Vagina (tissue), 2 donors: ENCODE measurements at regions not wholly inside any gene's neighbourhood (a gene's known extent, or its start where the extent isn't known, plus 50 kb on each side); places are given as distances from the start of the nearest gene placed in this dataset.
"Not testable (repeated sequence)": the region's sequence is repeated elsewhere in the genome, so short reads cannot be mapped to it uniquely, and the experiment has no call there.

Source experiments
- DNase-seq, 2 donors: peaks; one replicate each; pipeline ENCODE4 v3.0.0-alpha.2; 2017; ENCODE audit errors: extremely low spot score in 2 of 2
- H3K27ac ChIP-seq: fragments of 200-600 bp; sonication (generic); one replicate; pipeline ENCODE4 v1.5.1; 2019
- H3K27me3 ChIP-seq: fragments of 200-600 bp; sonication (generic); one replicate; pipeline ENCODE4 v1.5.1; 2019
- H3K36me3 ChIP-seq, 2 donors: fragments of 200-600 bp; sonication (generic); one replicate each; pipeline ENCODE4 v1.5.1; 2017 to 2019
- H3K4me1 ChIP-seq: fragments of 200-600 bp; sonication (generic); one replicate; pipeline ENCODE4 v1.5.1; 2019
- H3K4me3 ChIP-seq, 2 donors: fragments of 200-600 bp; sonication (generic); 1 replicate in 1 of 2; 2 replicates in 1 of 2; pipeline ENCODE4 v1.5.1; 2016 to 2019
- H3K9me3 ChIP-seq: fragments of 200-600 bp; sonication (generic); one replicate; pipeline ENCODE4 v1.5.1; 2019
- POLR2A ChIP-seq, 2 donors: fragments of 450-650 bp; IDR thresholded peaks; one replicate each; pipeline ENCODE4 v1.6.1; 2017; ENCODE audit warnings: antibody characterized with exemption in 2 of 2, mild to moderate bottlenecking in 2 of 2, moderate library complexity in 2 of 2
- POLR2AphosphoS5 ChIP-seq, 2 donors: sonication (generic); formaldehyde crosslinking; IDR thresholded peaks; one replicate each; pipeline ENCODE4 v1.9.0; 2017; ENCODE audit warnings: antibody characterized with exemption in 2 of 2, mild to moderate bottlenecking in 2 of 2, low read depth in 1 of 2; ENCODE audit not compliant: insufficient read depth in 1 of 2
- intact Hi-C: fragments of 100-400 bp; cut with DNase I; formaldehyde crosslinking; loops from one replicate; pipeline ENCODE4 v1.15.1; 2023
- TF ChIP-seq, protein P1 (sequence below), 3 experiments: fragments of 450-650 bp in 2 of 3; fragments of 200-600 bp in 1 of 3; sonication (generic) in 1 of 3; IDR thresholded peaks; one replicate each; pipeline ENCODE4 v1.5.1; 2017 to 2019; ENCODE audit warnings: antibody characterized with exemption in 3 of 3, mild to moderate bottlenecking in 2 of 3, moderate library complexity in 2 of 3

DNA sequence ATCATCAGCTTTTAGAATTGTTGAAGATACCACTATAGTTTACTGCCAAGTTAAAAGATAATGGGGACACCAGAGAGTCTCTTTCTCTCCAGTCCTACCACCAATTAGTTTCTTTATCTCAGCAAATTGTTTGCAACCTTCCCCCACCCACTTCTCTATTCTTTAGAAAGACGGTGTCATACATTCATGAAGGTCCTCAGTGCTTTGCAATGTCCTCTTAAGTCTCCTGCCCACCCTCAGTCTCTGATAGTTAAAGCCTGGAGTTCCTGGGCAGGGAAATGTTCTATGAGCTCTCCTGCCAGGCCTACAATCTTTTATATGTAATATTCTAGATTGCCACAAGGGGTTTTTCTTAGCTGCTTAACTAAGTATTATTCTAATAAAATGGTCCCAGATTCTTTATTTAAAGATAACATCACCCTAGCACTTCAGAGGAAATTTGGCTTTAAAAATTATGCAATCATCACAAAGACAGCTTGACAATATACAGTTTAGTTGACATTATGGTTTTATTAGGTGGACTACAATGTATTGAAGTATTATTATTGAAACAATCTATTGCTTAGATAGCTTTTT lies 509.2 kb downstream of the CSNK1G3 start:
- H3K9me3 ChIP-seq = no peaks in the 10 kb centered on the region
- DNase-seq = no peak
- no peak overlapping the region for H3K27ac ChIP-seq
- H3K27me3 ChIP-seq = no peaks in the 10 kb centered on the region
- no peaks in the 10 kb centered on the region for H3K4me1 ChIP-seq
- no peak overlapping the region for H3K4me3 ChIP-seq
- H3K36me3 ChIP-seq = no peaks in the 10 kb centered on the region
- TF ChIP-seq, protein P1, sequence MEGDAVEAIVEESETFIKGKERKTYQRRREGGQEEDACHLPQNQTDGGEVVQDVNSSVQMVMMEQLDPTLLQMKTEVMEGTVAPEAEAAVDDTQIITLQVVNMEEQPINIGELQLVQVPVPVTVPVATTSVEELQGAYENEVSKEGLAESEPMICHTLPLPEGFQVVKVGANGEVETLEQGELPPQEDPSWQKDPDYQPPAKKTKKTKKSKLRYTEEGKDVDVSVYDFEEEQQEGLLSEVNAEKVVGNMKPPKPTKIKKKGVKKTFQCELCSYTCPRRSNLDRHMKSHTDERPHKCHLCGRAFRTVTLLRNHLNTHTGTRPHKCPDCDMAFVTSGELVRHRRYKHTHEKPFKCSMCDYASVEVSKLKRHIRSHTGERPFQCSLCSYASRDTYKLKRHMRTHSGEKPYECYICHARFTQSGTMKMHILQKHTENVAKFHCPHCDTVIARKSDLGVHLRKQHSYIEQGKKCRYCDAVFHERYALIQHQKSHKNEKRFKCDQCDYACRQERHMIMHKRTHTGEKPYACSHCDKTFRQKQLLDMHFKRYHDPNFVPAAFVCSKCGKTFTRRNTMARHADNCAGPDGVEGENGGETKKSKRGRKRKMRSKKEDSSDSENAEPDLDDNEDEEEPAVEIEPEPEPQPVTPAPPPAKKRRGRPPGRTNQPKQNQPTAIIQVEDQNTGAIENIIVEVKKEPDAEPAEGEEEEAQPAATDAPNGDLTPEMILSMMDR (IDR thresholded peaks at IDR 0.05) = no peak
- no peak for TF ChIP-seq POLR2A (IDR thresholded peaks at IDR 0.05)
- TF ChIP-seq POLR2AphosphoS5 (IDR thresholded peaks at IDR 0.05; ENCODE audit: insufficient read depth in 1 of 2, low read depth in 1 of 2) = no peak
- intact Hi-C loops = no loop called here

DNA sequence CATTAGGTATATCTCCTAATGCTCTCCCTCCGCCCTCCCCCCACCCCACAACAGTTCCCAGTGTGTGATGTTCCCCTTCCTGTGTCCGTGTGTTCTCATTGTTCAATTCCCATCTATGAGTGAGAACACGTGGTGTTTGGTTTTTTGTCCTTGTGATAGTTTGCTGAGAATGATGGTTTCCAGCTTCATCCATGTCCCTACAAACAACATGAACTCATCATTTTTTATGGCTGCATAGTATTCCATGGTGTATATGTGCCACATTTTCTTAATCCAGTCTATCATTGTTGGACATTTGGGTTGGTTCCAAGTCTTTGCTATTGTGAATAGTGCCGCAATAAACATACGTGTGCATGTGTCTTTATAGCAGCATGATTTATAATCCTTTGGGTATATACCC lies 505.3 kb downstream of the CSNK1G3 start:
- intact Hi-C loops = not testable (repeated sequence)

DNA sequence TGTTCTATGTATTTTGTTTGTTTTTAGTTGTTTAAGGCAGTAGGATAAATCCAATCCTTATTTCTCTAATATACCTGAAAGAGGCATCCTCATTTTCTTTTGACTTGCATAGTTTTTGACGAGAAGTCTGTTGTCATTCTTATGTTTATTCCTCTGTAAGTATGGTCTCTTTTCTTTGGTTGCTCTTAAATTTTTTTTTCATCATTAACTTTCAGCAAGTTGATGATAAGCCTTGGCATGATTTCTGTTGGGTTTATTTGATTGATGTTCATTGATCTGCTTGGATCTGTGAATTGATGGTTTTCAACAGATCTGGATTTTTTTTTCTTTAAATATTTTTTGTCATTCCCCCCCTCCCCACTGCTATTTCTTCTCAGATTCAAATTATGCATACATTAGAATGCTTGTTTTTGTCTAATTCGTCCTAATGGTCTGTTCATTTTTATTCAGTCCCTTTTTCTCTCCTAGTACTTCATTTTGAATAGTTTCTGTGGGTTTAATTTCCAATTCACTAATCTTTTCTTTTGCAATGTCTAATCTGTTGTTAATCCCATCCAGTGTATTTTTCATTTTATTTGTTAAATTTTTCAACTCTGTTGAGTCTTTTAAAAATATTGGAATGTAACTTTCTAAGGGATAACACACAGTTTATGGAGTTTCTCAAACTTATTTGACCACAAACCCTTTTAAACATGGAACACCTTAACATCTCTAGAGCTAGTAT lies 495.9 kb downstream of the CSNK1G3 start:
- Histone ChIP-seq H3K9me3 (peaks cover 4% of the 10 kb centered on the region), H3K4me1 (no peaks in the 10 kb centered on the region), H3K27ac (no peak overlapping the region), H3K36me3 (peaks cover 0 to 3% of the 10 kb centered on the region in 2 donors), H3K4me3 (no peak overlapping the region), H3K27me3 (no peaks in the 10 kb centered on the region)
- intact Hi-C loops = no loop called here
- no peak for DNase-seq
- TF ChIP-seq POLR2A (IDR thresholded peaks at IDR 0.05) = no peak
- TF ChIP-seq, protein P1 (IDR thresholded peaks at IDR 0.05) = no peak

More for the DNA sequence above, 505.3 kb downstream of the CSNK1G3 start:
- H3K9me3 ChIP-seq, H3K4me1 ChIP-seq, H3K36me3 ChIP-seq, H3K27me3 ChIP-seq, H3K4me3 ChIP-seq, DNase-seq, H3K27ac ChIP-seq: not testable (repeated sequence)

DNA sequence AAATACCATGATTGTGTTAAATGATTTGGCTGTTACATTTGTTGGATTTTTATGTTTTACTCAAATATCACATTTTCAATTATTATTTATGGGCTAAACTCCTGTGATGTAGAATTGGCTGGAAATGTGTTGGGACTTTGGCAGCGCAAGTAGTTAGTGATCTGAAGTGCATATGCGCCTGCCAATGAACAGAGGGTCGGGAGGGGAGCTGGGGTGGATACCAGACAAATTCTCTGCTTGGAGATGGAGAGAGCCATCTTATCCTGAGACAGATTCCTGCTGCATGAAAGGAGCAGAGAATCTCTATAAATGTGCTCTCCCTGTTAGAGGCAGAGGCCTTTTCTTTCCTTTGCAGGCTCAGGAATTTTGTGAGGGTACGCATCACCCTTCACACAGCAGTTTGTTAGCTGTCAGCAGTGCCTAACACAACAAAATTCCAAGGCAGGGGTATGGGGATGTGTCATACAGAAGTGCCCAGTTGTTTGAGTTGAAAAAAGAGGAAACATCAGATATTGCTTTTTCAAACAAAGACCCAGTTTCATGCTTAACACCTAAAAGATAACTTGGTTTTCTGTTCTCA lies 489.1 kb downstream of the CSNK1G3 start:
- Histone ChIP-seq H3K36me3 (no peaks in the 10 kb centered on the region), H3K27me3 (no peaks in the 10 kb centered on the region), H3K27ac (no peak overlapping the region), H3K4me1 (peaks cover 14% of the 10 kb centered on the region), H3K9me3 (no peaks in the 10 kb centered on the region), H3K4me3 (no peak overlapping the region)
- TF ChIP-seq, protein P1 (IDR thresholded peaks at IDR 0.05) = no peak
- TF ChIP-seq POLR2AphosphoS5 (IDR thresholded peaks at IDR 0.05; ENCODE audit: insufficient read depth in 1 of 2, low read depth in 1 of 2) (no peak), POLR2A (IDR thresholded peaks at IDR 0.05) (no peak)
- no peak for DNase-seq
- intact Hi-C loops = no loop called here

DNA sequence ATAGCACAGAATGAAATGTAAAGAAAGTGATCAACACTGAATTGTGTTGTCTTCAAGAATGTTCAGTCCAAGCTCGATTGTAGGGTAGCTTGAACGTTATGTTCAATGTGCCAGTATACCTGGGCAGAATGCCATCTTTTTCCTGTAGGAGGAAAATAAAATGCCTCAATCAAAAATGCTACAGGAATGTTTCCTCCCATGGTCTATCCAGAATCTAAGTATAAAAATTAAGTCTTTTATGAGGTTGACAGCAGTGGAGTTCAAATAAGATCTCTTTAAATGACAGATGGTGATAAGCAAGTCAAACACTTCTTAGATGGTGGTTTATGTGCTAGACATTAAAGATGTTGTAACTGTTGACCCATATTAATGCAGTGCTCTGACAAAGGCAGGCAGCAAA lies 488.6 kb downstream of the CSNK1G3 start:
- no peak overlapping the region for H3K4me3 ChIP-seq
- DNase-seq = no peak
- TF ChIP-seq, protein P1 (IDR thresholded peaks at IDR 0.05) = no peak
- TF ChIP-seq POLR2AphosphoS5 (IDR thresholded peaks at IDR 0.05; ENCODE audit: insufficient read depth in 1 of 2, low read depth in 1 of 2) = no peak
- no peak for TF ChIP-seq POLR2A (IDR thresholded peaks at IDR 0.05)
- H3K36me3 ChIP-seq = no peaks in the 10 kb centered on the region
- peaks cover 14% of the 10 kb centered on the region for H3K4me1 ChIP-seq
- H3K9me3 ChIP-seq = no peaks in the 10 kb centered on the region
- intact Hi-C loops = no loop called here
- H3K27ac ChIP-seq = no peak overlapping the region
- no peaks in the 10 kb centered on the region for H3K27me3 ChIP-seq
